T-cell (primary cell): ENCODE measurements at regions not wholly inside any gene's neighbourhood (a gene's known extent, or its start where the extent isn't known, plus 50 kb on each side); places are given as distances from the start of the nearest gene placed in this dataset.
"Not testable (repeated sequence)": the region's sequence is repeated elsewhere in the genome, so short reads cannot be mapped to it uniquely, and the experiment has no call there.

Experiments used
- ATAC-seq, 4 experiments: fragments of 200-7000 bp in 3 of 4; fragments of 150-1000 bp in 1 of 4; cut with Tn5 transposase; replicated peaks in 1 of 4; 1 replicate in 3 of 4; 2 replicates in 1 of 4; pipeline ENCODE4 v1.10.0; 2021; ENCODE audit warnings: moderate library complexity in 3 of 4, mild to moderate bottlenecking in 2 of 4, moderate number of reproducible peaks in 1 of 4
- CTCF ChIA-PET, 2 donors: fragments of 300-600 bp; sonication (Branson Sonifier 250); formaldehyde crosslinking; loops; one replicate each; lab custom pipeline; 2022; ENCODE audit warnings: antibody characterized with exemption in 2 of 2; lab: Charles Lee
- POLR2A ChIA-PET, 2 donors: fragments of 300-600 bp; sonication (Branson Sonifier 250); formaldehyde crosslinking; loops; one replicate each; lab custom pipeline; 2022; ENCODE audit warnings: antibody characterized with exemption in 2 of 2; lab: Charles Lee
- DNase-seq, 35 experiments: peaks; one replicate each; pipeline versions ENCODE4 v3.0.0 to v3.0.0-alpha.2; 2013 to 2023
- H3K27ac ChIP-seq: one replicate; pipeline ENCODE4 v1.5.1; 2013; ENCODE audit warnings: low read length
- H3K27me3 ChIP-seq, 2 experiments: replicated peaks in 1 of 2; 1 replicate in 1 of 2; 2 replicates in 1 of 2; pipeline versions ENCODE4 v1.6.1 to v1.7.0; 2013; ENCODE audit warnings: low read length in 1 of 2, mixed read lengths in 1 of 2; ENCODE audit not compliant: control insufficient read depth in 2 of 2, insufficient read depth in 2 of 2; ENCODE audit errors: extremely low read depth in 1 of 2
- H3K36me3 ChIP-seq, 2 donors: 1 replicate in 1 of 2; 2 replicates in 1 of 2; pipeline versions ENCODE4 v1.6.1 to v1.7.0; 2013; ENCODE audit warnings: low read length in 1 of 2; ENCODE audit not compliant: control insufficient read depth in 2 of 2, insufficient read depth in 1 of 2; ENCODE audit errors: extremely low read depth in 1 of 2
- H3K4me1 ChIP-seq, 2 experiments: 1 replicate in 1 of 2; 2 replicates in 1 of 2; pipeline versions ENCODE4 v1.6.1 to v1.7.0; 2013; ENCODE audit warnings: low read length in 2 of 2, mixed read lengths in 1 of 2; ENCODE audit not compliant: insufficient read depth in 2 of 2, control insufficient read depth in 1 of 2; ENCODE audit errors: extremely low read depth in 1 of 2
- H3K4me3 ChIP-seq, 2 donors: 1 replicate in 1 of 2; 2 replicates in 1 of 2; pipeline versions ENCODE4 v1.5.1 to v1.7.0; 2013; ENCODE audit warnings: mild to moderate bottlenecking in 2 of 2, low read length in 1 of 2, moderate library complexity in 1 of 2; ENCODE audit not compliant: control insufficient read depth in 1 of 2; ENCODE audit errors: extremely low read depth in 1 of 2
- H3K9me3 ChIP-seq: 2 replicates; pipeline ENCODE4 v1.7.0; 2013
- H3K27ac Mint-ChIP-seq, 2 donors: one replicate each; pipeline ENCODE4 v1.8.0; 2020 to 2021; ENCODE audit warnings: mild to moderate bottlenecking in 2 of 2, mixed read lengths in 2 of 2
- H3K27me3 Mint-ChIP-seq, 2 donors: one replicate each; pipeline ENCODE4 v1.8.0; 2021 to 2022; ENCODE audit warnings: mixed read lengths in 2 of 2
- H3K36me3 Mint-ChIP-seq: one replicate; pipeline ENCODE4 v1.8.0; 2021; ENCODE audit warnings: mixed read lengths
- H3K4me1 Mint-ChIP-seq, 3 donors: one replicate each; pipeline ENCODE4 v1.8.0; 2020 to 2022; ENCODE audit warnings: mixed read lengths in 3 of 3, mild to moderate bottlenecking in 1 of 3
- H3K4me3 Mint-ChIP-seq, 3 donors: one replicate each; pipeline ENCODE4 v1.8.0; 2020 to 2022; ENCODE audit warnings: mild to moderate bottlenecking in 3 of 3, mixed read lengths in 3 of 3, moderate library complexity in 3 of 3
- H3K9me3 Mint-ChIP-seq, 3 donors: one replicate each; pipeline ENCODE4 v1.8.0; 2020 to 2022; ENCODE audit warnings: mixed read lengths in 3 of 3
- WGBS: methylation state at CpG from one replicate; pipeline ENCODE4 v1.1.5; 2013; ENCODE audit warnings: missing lambda C conversion rate; ENCODE audit not compliant: insufficient coverage; 5-methylcytosine and 5-hydroxymethylcytosine counted together

GRCh38 chr6:128586095-128586494, 65.7 kb upstream of the PTPRK start:
- no peaks in the 10 kb centered on the region for H3K4me1 Mint-ChIP-seq
- no peak overlapping the region for H3K27ac ChIP-seq
- peaks cover 0 to 13% of the 10 kb centered on the region in 2 experiments for H3K27me3 ChIP-seq
- no peak overlapping the region for H3K4me3 Mint-ChIP-seq
- no peak overlapping the region for H3K4me3 ChIP-seq
- H3K36me3 Mint-ChIP-seq: peaks cover 3% of the 10 kb centered on the region
- H3K9me3 ChIP-seq: no peaks in the 10 kb centered on the region
- ChIA-PET POLR2A (no interaction called here), CTCF (no interaction called here)
- WGBS: no CpG with 5 or more reads among the region's 1 CpG
- no peaks in the 10 kb centered on the region for H3K4me1 ChIP-seq
- peaks cover 7 to 10% (median 7%) of the 10 kb centered on the region in 3 donors for H3K9me3 Mint-ChIP-seq
- no peaks in the 10 kb centered on the region for H3K36me3 ChIP-seq
- no peak for ATAC-seq
- DNase-seq: no peak
- H3K27me3 Mint-ChIP-seq: peaks cover 2 to 17% of the 10 kb centered on the region in 2 donors
- no peak overlapping the region for H3K27ac Mint-ChIP-seq

- Mint-ChIP-seq H3K9me3 (no peaks in the 10 kb centered on the region), H3K27ac (no peak overlapping the region), H3K4me1 (peaks cover 0 to 6% (median 2%) of the 10 kb centered on the region in 3 donors), H3K27me3 (peaks cover 5 to 10% of the 10 kb centered on the region in 2 donors), H3K36me3 (no peaks in the 10 kb centered on the region), H3K4me3 (no peak overlapping the region)
- Histone ChIP-seq H3K36me3 (no peaks in the 10 kb centered on the region), H3K4me3 (no peak overlapping the region), H3K4me1 (no peaks in the 10 kb centered on the region), H3K27me3 (peaks cover 0 to 7% of the 10 kb centered on the region in 2 experiments), H3K9me3 (no peaks in the 10 kb centered on the region), H3K27ac (no peak overlapping the region)
- DNase-seq (no peak), ATAC-seq (no peak)
- WGBS: 93% methylated on average over 35 of the region's 41 CpGs
- ChIA-PET POLR2A (no interaction called here), CTCF (interaction anchor here in 1 of 2 donors (0.7 kb wide), 1 partner anchor 15 kb away, joined by 4 read pairs; no protein-coding TSS in a partner anchor)
Observed at GRCh38 chr6:128580224-128581110, 60.1 kb upstream of the PTPRK start.

- H3K27ac ChIP-seq, ATAC-seq, H3K27me3 ChIP-seq, H3K4me1 ChIP-seq, H3K36me3 Mint-ChIP-seq, H3K4me3 ChIP-seq, H3K27ac Mint-ChIP-seq, H3K9me3 ChIP-seq, CTCF ChIA-PET, H3K27me3 Mint-ChIP-seq, H3K4me3 Mint-ChIP-seq, DNase-seq, H3K36me3 ChIP-seq, H3K4me1 Mint-ChIP-seq, H3K9me3 Mint-ChIP-seq: not testable (repeated sequence)
- POLR2A ChIA-PET: interaction anchor here in 1 of 2 donors (0.6 kb wide), 1 partner anchor 14 kb away, joined by 3 read pairs; no protein-coding TSS in a partner anchor
- WGBS: no CpG with 5 or more reads among the region's 5 CpGs
Observed at GRCh38 chr6:128575254-128575653, 54.9 kb upstream of the PTPRK start.

GRCh38 chr6:128574402-128574801, 54.0 kb upstream of the PTPRK start:
- Mint-ChIP-seq H3K4me3 (no peak overlapping the region), H3K27ac (no peak overlapping the region), H3K27me3 (peaks cover 0 to 5% of the 10 kb centered on the region in 2 donors), H3K9me3 (no peaks in the 10 kb centered on the region), H3K36me3 (no peaks in the 10 kb centered on the region), H3K4me1 (peaks cover 0 to 6% (median 2%) of the 10 kb centered on the region in 3 donors)
- Histone ChIP-seq H3K4me1 (no peaks in the 10 kb centered on the region), H3K27me3 (no peaks in the 10 kb centered on the region), H3K9me3 (no peaks in the 10 kb centered on the region), H3K4me3 (no peak overlapping the region), H3K27ac (no peak overlapping the region), H3K36me3 (no peaks in the 10 kb centered on the region)
- ChIA-PET POLR2A (no interaction called here), CTCF (no interaction called here)
- no peak for ATAC-seq
- DNase-seq: no peak

- Mint-ChIP-seq H3K4me1 (peaks cover 0 to 6% (median 2%) of the 10 kb centered on the region in 3 donors), H3K36me3 (no peaks in the 10 kb centered on the region), H3K27me3 (peaks cover 1 to 5% of the 10 kb centered on the region in 2 donors), H3K27ac (no peak overlapping the region), H3K9me3 (peaks cover 0 to 2% (median 0%) of the 10 kb centered on the region in 3 donors), H3K4me3 (no peak overlapping the region)
- no peak for ATAC-seq
- Histone ChIP-seq H3K27ac (no peak overlapping the region), H3K9me3 (no peaks in the 10 kb centered on the region), H3K27me3 (no peaks in the 10 kb centered on the region), H3K4me3 (no peak overlapping the region), H3K36me3 (no peaks in the 10 kb centered on the region), H3K4me1 (no peaks in the 10 kb centered on the region)
- ChIA-PET CTCF (interaction anchor here in 1 of 2 donors (0.6 kb wide), 1 partner anchor 958 kb away, joined by 4 read pairs; no protein-coding TSS in a partner anchor), POLR2A (no interaction called here)
- no CpG with 5 or more reads among the region's 8 CpGs for WGBS
- DNase-seq: no peak
Observed at GRCh38 chr6:128573036-128573435, 52.6 kb upstream of the PTPRK start.

- CTCF ChIA-PET: no interaction called here
- no CpG with 5 or more reads among the region's 1 CpG for WGBS
- no peaks in the 10 kb centered on the region for H3K36me3 ChIP-seq
Observed at GRCh38 chr6:128572294-128572693, 51.9 kb upstream of the PTPRK start.

More at GRCh38 chr6:128572294-128572693, 51.9 kb upstream of the PTPRK start:
- peaks cover 0 to 6% (median 2%) of the 10 kb centered on the region in 3 donors for H3K4me1 Mint-ChIP-seq
- H3K27me3 Mint-ChIP-seq: peaks cover 1 to 5% of the 10 kb centered on the region in 2 donors
- H3K9me3 Mint-ChIP-seq: peaks cover 0 to 2% (median 0%) of the 10 kb centered on the region in 3 donors
- no peak for DNase-seq
- POLR2A ChIA-PET: interaction anchor here in 1 of 2 donors (0.7 kb wide), 1 partner anchor 857 kb away, joined by 4 read pairs; no protein-coding TSS in a partner anchor
- Histone ChIP-seq H3K4me1 (no peaks in the 10 kb centered on the region), H3K27me3 (no peaks in the 10 kb centered on the region), H3K4me3 (no peak overlapping the region), H3K9me3 (no peaks in the 10 kb centered on the region), H3K27ac (no peak overlapping the region)
- H3K27ac Mint-ChIP-seq: no peak overlapping the region
- H3K36me3 Mint-ChIP-seq: no peaks in the 10 kb centered on the region
- H3K4me3 Mint-ChIP-seq: no peak overlapping the region
- ATAC-seq: no peak
